Astrocyte (in vitro differentiated cells and primary cell): ENCODE measurements at regions not wholly inside any gene's neighbourhood (a gene's known extent, or its start where the extent isn't known, plus 50 kb on each side); places are given as distances from the start of the nearest gene placed in this dataset.
A peak's percentile ranks its signal among the peaks of the same experiment; 100 is the strongest.

ENCODE experiments used
- DNase-seq: peaks from one replicate; pipeline ENCODE4 v3.0.0-alpha.2; 2010; ENCODE audit warnings: low read depth
- FAIRE-seq: peaks from 2 replicates; lab custom pipeline; 2011; peaks lifted over from hg19 to GRCh38; lab: Jason Lieb, UNC
- H2AFZ ChIP-seq: 2 replicates; pipeline ENCODE4 v1.6.0; 2012; ENCODE audit warnings: low read depth, low read length, inconsistent platforms
- H3K27ac ChIP-seq: 2 replicates; pipeline ENCODE4 v1.5.1; 2011; ENCODE audit warnings: low read depth, low read length, inconsistent platforms
- H3K27me3 ChIP-seq: 2 replicates; pipeline ENCODE4 v1.6.0; 2011; ENCODE audit warnings: low read length, inconsistent platforms; ENCODE audit not compliant: insufficient read depth
- H3K36me3 ChIP-seq: 2 replicates; pipeline ENCODE4 v1.5.1; 2011; ENCODE audit warnings: low read length, inconsistent platforms; ENCODE audit not compliant: insufficient read depth
- H3K4me1 ChIP-seq: 2 replicates; pipeline ENCODE4 v1.5.1; 2011; ENCODE audit warnings: low read length, inconsistent platforms; ENCODE audit not compliant: insufficient read depth
- H3K4me2 ChIP-seq: 2 replicates; pipeline ENCODE4 v1.6.0; 2012; ENCODE audit warnings: low read length, inconsistent platforms
- H3K4me3 ChIP-seq: 2 replicates; pipeline ENCODE4 v1.5.1; 2011; ENCODE audit warnings: low read depth, mild to moderate bottlenecking, low read length, inconsistent platforms; ENCODE audit not compliant: insufficient read depth
- H3K79me2 ChIP-seq: 2 replicates; pipeline ENCODE4 v1.6.0; 2012; ENCODE audit warnings: mild to moderate bottlenecking, low read length, inconsistent platforms; ENCODE audit not compliant: insufficient read depth
- H3K9ac ChIP-seq: 2 replicates; pipeline ENCODE4 v1.6.0; 2012; ENCODE audit warnings: mild to moderate bottlenecking, low read length, inconsistent platforms
- H3K9me3 ChIP-seq: 2 replicates; pipeline ENCODE4 v1.5.1; 2012; ENCODE audit warnings: low read depth, mild to moderate bottlenecking, low read length, inconsistent platforms; ENCODE audit not compliant: insufficient read depth
- H4K20me1 ChIP-seq: 2 replicates; pipeline ENCODE4 v1.6.0; 2012; ENCODE audit warnings: low read length, inconsistent platforms; ENCODE audit not compliant: insufficient read depth
- H3K27ac Mint-ChIP-seq: one replicate; pipeline ENCODE4 v1.8.0; 2021; ENCODE audit warnings: mild to moderate bottlenecking, mixed read lengths; ENCODE audit not compliant: unreplicated experiment
- H3K27me3 Mint-ChIP-seq: one replicate; pipeline ENCODE4 v1.8.0; 2021; ENCODE audit warnings: low read depth, mixed read lengths; ENCODE audit not compliant: unreplicated experiment
- H3K36me3 Mint-ChIP-seq: one replicate; pipeline ENCODE4 v1.8.0; 2021; ENCODE audit warnings: low read depth, mixed read lengths; ENCODE audit not compliant: unreplicated experiment
- H3K4me1 Mint-ChIP-seq: one replicate; pipeline ENCODE4 v1.8.0; 2021; ENCODE audit warnings: low read depth, mixed read lengths; ENCODE audit not compliant: unreplicated experiment
- H3K4me3 Mint-ChIP-seq: one replicate; pipeline ENCODE4 v1.8.0; 2021; ENCODE audit warnings: mild to moderate bottlenecking, moderate library complexity, mixed read lengths; ENCODE audit not compliant: unreplicated experiment
- H3K9me3 Mint-ChIP-seq: one replicate; pipeline ENCODE4 v1.8.0; 2021; ENCODE audit warnings: mild to moderate bottlenecking, mixed read lengths; ENCODE audit not compliant: unreplicated experiment
- CTCF ChIP-seq: IDR thresholded peaks from 2 replicates; pipeline ENCODE4 v1.5.1; 2011; ENCODE audit warnings: low read depth, mild to moderate bottlenecking, inconsistent platforms, low read length, moderate library complexity; ENCODE audit not compliant: insufficient read depth
- EZH2 ChIP-seq: IDR thresholded peaks from 2 replicates; pipeline ENCODE4 v1.6.1; 2012; ENCODE audit warnings: mild to moderate bottlenecking, low read length, inconsistent platforms; ENCODE audit not compliant: insufficient read depth

- Histone ChIP-seq H3K27me3 (no peaks in the 10 kb centered on the region), H3K4me1 (peaks cover 71% of the 10 kb centered on the region), H3K27ac (peak overlapping the region; percentile 88), H3K9ac (peak overlapping the region; percentile 76), H2AFZ (no peak overlapping the region), H3K4me2 (peak overlapping the region; percentile 69), H3K4me3 (no peak overlapping the region), H4K20me1 (peaks cover 98% of the 10 kb centered on the region), H3K36me3 (no peaks in the 10 kb centered on the region), H3K9me3 (no peaks in the 10 kb centered on the region), H3K79me2 (peaks cover 95% of the 10 kb centered on the region)
- Mint-ChIP-seq H3K27me3 (no peaks in the 10 kb centered on the region), H3K27ac (peak overlapping the region; percentile 75), H3K36me3 (peaks cover 5% of the 10 kb centered on the region), H3K4me1 (peaks cover 37% of the 10 kb centered on the region), H3K9me3 (no peaks in the 10 kb centered on the region), H3K4me3 (peak overlapping the region; percentile 35)
- DNase-seq = peak; percentile 99
- no peak for FAIRE-seq
- TF ChIP-seq EZH2 (no peak), CTCF (no peak)
Measured at GRCh38 chr17:77455111-77455890, 314.5 kb downstream of the SEC14L1 start.

- H3K4me3 Mint-ChIP-seq = no peak overlapping the region
Measured at GRCh38 chr17:77455891-77456260, 315.1 kb downstream of the SEC14L1 start.

More at GRCh38 chr17:77455891-77456260, 315.1 kb downstream of the SEC14L1 start:
- no peaks in the 10 kb centered on the region for H3K9me3 ChIP-seq
- no peak overlapping the region for H2AFZ ChIP-seq
- no peaks in the 10 kb centered on the region for H3K9me3 Mint-ChIP-seq
- no peaks in the 10 kb centered on the region for H3K27me3 Mint-ChIP-seq
- peaks cover 71% of the 10 kb centered on the region for H3K4me1 ChIP-seq
- H3K27me3 ChIP-seq = no peaks in the 10 kb centered on the region
- no peak overlapping the region for H3K4me3 ChIP-seq
- DNase-seq (no peak), FAIRE-seq (no peak)
- peaks cover 5% of the 10 kb centered on the region for H3K36me3 Mint-ChIP-seq
- H3K27ac ChIP-seq = peak overlapping the region; percentile 88
- H4K20me1 ChIP-seq = peaks cover 98% of the 10 kb centered on the region
- H3K4me1 Mint-ChIP-seq = peaks cover 37% of the 10 kb centered on the region
- TF ChIP-seq EZH2 (no peak), CTCF (no peak)
- peaks cover 95% of the 10 kb centered on the region for H3K79me2 ChIP-seq
- peak overlapping the region; percentile 76 for H3K9ac ChIP-seq
- peak overlapping the region; percentile 69 for H3K4me2 ChIP-seq
- H3K27ac Mint-ChIP-seq = no peak overlapping the region
- H3K36me3 ChIP-seq = no peaks in the 10 kb centered on the region
